SK-N-SH (cell line): ENCODE measurements at regions not wholly inside any gene's neighbourhood (a gene's known extent, or its start where the extent isn't known, plus 50 kb on each side); places are given as distances from the start of the nearest gene placed in this dataset.

ENCODE experiments used
- CHD2 ChIP-seq: fragments of 150-350 bp; IDR thresholded peaks from 2 replicates; pipeline ENCODE4 v1.6.1; 2018; ENCODE audit warnings: low read length; ENCODE audit not compliant: partially characterized antibody
- EP300 ChIP-seq, 2 experiments: IDR thresholded peaks; 2 replicates each; pipeline versions ENCODE4 v1.4.0 to v1.6.1; 2012; ENCODE audit warnings: borderline replicate concordance in 1 of 2, low read depth in 1 of 2, low read length in 1 of 2
- EZH2phosphoT487 ChIP-seq: fragments of 200-600 bp; sonication (generic); IDR thresholded peaks from 2 replicates; pipeline ENCODE4 v1.6.1; 2017; ENCODE audit warnings: low read depth, mixed run types, mild to moderate bottlenecking, antibody characterized with exemption, moderate library complexity, borderline replicate concordance
- FOXJ3 ChIP-seq: sonication (generic); formaldehyde crosslinking; IDR thresholded peaks from 2 replicates; pipeline ENCODE4 v1.5.1; 2020; ENCODE audit warnings: mild to moderate bottlenecking, missing genetic modification reagents
- POLR2AphosphoS5 ChIP-seq: IDR thresholded peaks from 2 replicates; pipeline ENCODE4 v1.6.1; 2012; ENCODE audit warnings: low read depth, low read length
- RFX5 ChIP-seq: IDR thresholded peaks from 2 replicates; pipeline ENCODE4 v1.6.1; 2012; ENCODE audit warnings: mild to moderate bottlenecking, improper control_type of control experiment, low read length
- TF ChIP-seq, protein P1 (sequence below): IDR thresholded peaks from 2 replicates; pipeline ENCODE4 v1.4.0; 2012; ENCODE audit warnings: low read depth
- TF ChIP-seq, protein P2 (sequence below): fragments of 200-600 bp; sonication (generic); IDR thresholded peaks from 2 replicates; pipeline ENCODE4 v1.6.1; 2017; ENCODE audit warnings: antibody characterized with exemption, mild to moderate bottlenecking, moderate library complexity
- TF ChIP-seq, protein P3 (sequence below): IDR thresholded peaks from 2 replicates; pipeline ENCODE4 v1.4.0; 2012; ENCODE audit warnings: low read depth, borderline replicate concordance

DNA sequence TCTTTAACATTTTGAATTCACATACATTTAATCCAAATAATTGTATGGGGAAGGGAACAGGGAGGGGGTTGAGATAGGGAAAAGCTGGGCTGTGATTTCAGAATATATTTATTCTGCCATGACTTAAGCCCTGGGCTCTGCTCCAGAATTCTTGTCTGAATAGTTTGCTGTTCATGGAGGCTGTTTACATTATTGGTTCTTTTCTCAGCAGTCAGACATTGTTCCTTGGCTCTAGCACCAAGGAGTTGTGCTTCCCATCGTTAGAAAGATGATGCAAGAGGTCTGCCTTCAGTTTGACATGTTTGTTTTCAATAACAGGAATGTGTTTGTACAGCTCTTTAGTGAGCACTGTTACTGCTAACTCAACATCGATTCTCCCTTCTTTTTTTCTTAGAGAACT, 198.8 kb upstream of the CDYL start:
- TF ChIP-seq, protein P1, sequence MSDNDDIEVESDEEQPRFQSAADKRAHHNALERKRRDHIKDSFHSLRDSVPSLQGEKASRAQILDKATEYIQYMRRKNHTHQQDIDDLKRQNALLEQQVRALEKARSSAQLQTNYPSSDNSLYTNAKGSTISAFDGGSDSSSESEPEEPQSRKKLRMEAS, result no peak
- TF ChIP-seq, protein P2, sequence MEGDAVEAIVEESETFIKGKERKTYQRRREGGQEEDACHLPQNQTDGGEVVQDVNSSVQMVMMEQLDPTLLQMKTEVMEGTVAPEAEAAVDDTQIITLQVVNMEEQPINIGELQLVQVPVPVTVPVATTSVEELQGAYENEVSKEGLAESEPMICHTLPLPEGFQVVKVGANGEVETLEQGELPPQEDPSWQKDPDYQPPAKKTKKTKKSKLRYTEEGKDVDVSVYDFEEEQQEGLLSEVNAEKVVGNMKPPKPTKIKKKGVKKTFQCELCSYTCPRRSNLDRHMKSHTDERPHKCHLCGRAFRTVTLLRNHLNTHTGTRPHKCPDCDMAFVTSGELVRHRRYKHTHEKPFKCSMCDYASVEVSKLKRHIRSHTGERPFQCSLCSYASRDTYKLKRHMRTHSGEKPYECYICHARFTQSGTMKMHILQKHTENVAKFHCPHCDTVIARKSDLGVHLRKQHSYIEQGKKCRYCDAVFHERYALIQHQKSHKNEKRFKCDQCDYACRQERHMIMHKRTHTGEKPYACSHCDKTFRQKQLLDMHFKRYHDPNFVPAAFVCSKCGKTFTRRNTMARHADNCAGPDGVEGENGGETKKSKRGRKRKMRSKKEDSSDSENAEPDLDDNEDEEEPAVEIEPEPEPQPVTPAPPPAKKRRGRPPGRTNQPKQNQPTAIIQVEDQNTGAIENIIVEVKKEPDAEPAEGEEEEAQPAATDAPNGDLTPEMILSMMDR, result no peak
- TF ChIP-seq EZH2phosphoT487, result no peak
- TF ChIP-seq EP300 (IDR thresholded peaks at IDR 0.05; ENCODE audit: borderline replicate concordance in 1 of 2, low read depth in 1 of 2, low read length in 1 of 2), result no peak
- TF ChIP-seq FOXJ3 (CRISPR knock-in tag), result no peak
- TF ChIP-seq CHD2, result no peak
- no peak for TF ChIP-seq POLR2AphosphoS5
- TF ChIP-seq, protein P3, sequence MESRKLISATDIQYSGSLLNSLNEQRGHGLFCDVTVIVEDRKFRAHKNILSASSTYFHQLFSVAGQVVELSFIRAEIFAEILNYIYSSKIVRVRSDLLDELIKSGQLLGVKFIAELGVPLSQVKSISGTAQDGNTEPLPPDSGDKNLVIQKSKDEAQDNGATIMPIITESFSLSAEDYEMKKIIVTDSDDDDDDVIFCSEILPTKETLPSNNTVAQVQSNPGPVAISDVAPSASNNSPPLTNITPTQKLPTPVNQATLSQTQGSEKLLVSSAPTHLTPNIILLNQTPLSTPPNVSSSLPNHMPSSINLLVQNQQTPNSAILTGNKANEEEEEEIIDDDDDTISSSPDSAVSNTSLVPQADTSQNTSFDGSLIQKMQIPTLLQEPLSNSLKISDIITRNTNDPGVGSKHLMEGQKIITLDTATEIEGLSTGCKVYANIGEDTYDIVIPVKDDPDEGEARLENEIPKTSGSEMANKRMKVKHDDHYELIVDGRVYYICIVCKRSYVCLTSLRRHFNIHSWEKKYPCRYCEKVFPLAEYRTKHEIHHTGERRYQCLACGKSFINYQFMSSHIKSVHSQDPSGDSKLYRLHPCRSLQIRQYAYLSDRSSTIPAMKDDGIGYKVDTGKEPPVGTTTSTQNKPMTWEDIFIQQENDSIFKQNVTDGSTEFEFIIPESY, result no peak
- no peak for TF ChIP-seq RFX5
